Fibroblast of peridontal ligament (primary cell): ENCODE measurements at regions not wholly inside any gene's neighbourhood (a gene's known extent, or its start where the extent isn't known, plus 50 kb on each side); places are given as distances from the start of the nearest gene placed in this dataset.
"Not testable (repeated sequence)": the region's sequence is repeated elsewhere in the genome, so short reads cannot be mapped to it uniquely, and the experiment has no call there.

Source experiments
- DNase-seq: peaks from one replicate; pipeline ENCODE4 v3.0.0-alpha.2; 2010; ENCODE audit errors: extremely low read depth

- no peak for DNase-seq
These were observed 345.9 kb downstream of the FAM72C start for GRCh38 chr1:143625886-143626285.

GRCh38 chr1:143619851-143620250 is 351.9 kb downstream of the FAM72C start:
- DNase-seq: no peak

- no peak for DNase-seq
These were observed 360.6 kb downstream of the FAM72C start for GRCh38 chr1:143611159-143611558.

- no peak for DNase-seq
These were observed 361.6 kb downstream of the FAM72C start for GRCh38 chr1:143610196-143610595.

- no peak for DNase-seq
These were observed 366.9 kb downstream of the FAM72C start for GRCh38 chr1:143604887-143605286.

- DNase-seq: no peak
These were observed 387.3 kb downstream of the FAM72C start for GRCh38 chr1:143584508-143584907.

GRCh38 chr1:143574891-143575520 is 396.8 kb downstream of the FAM72C start:
- no peak for DNase-seq

- DNase-seq: not testable (repeated sequence)
These were observed 399.1 kb downstream of the FAM72C start for GRCh38 chr1:143572661-143573060.

GRCh38 chr1:143563761-143564160 is 408.0 kb downstream of the FAM72C start:
- DNase-seq: not testable (repeated sequence)

GRCh38 chr1:143553627-143554026 is 418.2 kb downstream of the FAM72C start:
- no peak for DNase-seq

GRCh38 chr1:143504703-143505102 is 467.1 kb downstream of the FAM72C start:
- DNase-seq: not testable (repeated sequence)

- not testable (repeated sequence) for DNase-seq
These were observed 467.7 kb downstream of the FAM72C start for GRCh38 chr1:143504080-143504479.

- DNase-seq: not testable (repeated sequence)
These were observed 468.7 kb downstream of the FAM72C start for GRCh38 chr1:143503048-143503447.

GRCh38 chr1:143502038-143502437 is 469.7 kb downstream of the FAM72C start:
- DNase-seq: not testable (repeated sequence)

- DNase-seq: not testable (repeated sequence)
These were observed 473.6 kb downstream of the FAM72C start for GRCh38 chr1:143498059-143498749.

- no peak for DNase-seq
These were observed 474.4 kb downstream of the FAM72C start for GRCh38 chr1:143497374-143497747.

GRCh38 chr1:143496526-143497373 is 475.0 kb downstream of the FAM72C start:
- DNase-seq: not testable (repeated sequence)
